Endothelial cell of umbilical vein (primary cell): ENCODE measurements at regions not wholly inside any gene's neighbourhood (a gene's known extent, or its start where the extent isn't known, plus 50 kb on each side); places are given as distances from the start of the nearest gene placed in this dataset.

Experiments
- BruUV-seq: library from RNA; stranded (reverse); fragments of 400-500 nt; replicated peaks from 2 replicates; lab custom pipeline; 2021; lab: Mats Ljungman, UMichigan
- CTCF ChIA-PET: fragments of 300-600, 350-600 bp; sonication (Branson Sonifier 250); formaldehyde crosslinking; loops from one replicate; lab custom pipeline; 2021; ENCODE audit warnings: antibody characterized with exemption, inconsistent platforms; lab: Charles Lee
- POLR2A ChIA-PET: fragments of 300-600, 350-600 bp; sonication (Branson Sonifier 250); formaldehyde crosslinking; loops from one replicate; lab custom pipeline; 2021; ENCODE audit warnings: antibody characterized with exemption, inconsistent platforms; lab: Charles Lee
- DNase-seq: peaks from one replicate; pipeline ENCODE4 v3.0.0-alpha.2; 2011; ENCODE audit warnings: low read depth, low spot score
- FAIRE-seq: peaks from 2 replicates; lab custom pipeline; 2011; peaks lifted over from hg19 to GRCh38; lab: Jason Lieb, UNC
- H2AFZ ChIP-seq: 2 replicates; pipeline ENCODE4 v1.6.0; 2012; ENCODE audit warnings: low read depth, low read length, control low read depth, inconsistent platforms
- H3K27ac ChIP-seq: 2 replicates; pipeline ENCODE4 v1.5.1; 2011; ENCODE audit warnings: low read depth, mild to moderate bottlenecking, control low read depth, low read length, moderate library complexity; ENCODE audit not compliant: insufficient read depth
- H3K27me3 ChIP-seq, 2 experiments: 2 replicates each; pipeline versions ENCODE4 v1.6.0 to v1.6.1; 2011; ENCODE audit warnings: low read length in 2 of 2, mixed read lengths in 1 of 2; ENCODE audit not compliant: control insufficient read depth in 2 of 2, insufficient read depth in 2 of 2
- H3K36me3 ChIP-seq, 2 experiments: 2 replicates in 1 of 2; 3 replicates in 1 of 2; pipeline ENCODE4 v1.5.1; 2011; ENCODE audit warnings: low read length in 2 of 2, mild to moderate bottlenecking in 1 of 2, moderate library complexity in 1 of 2; ENCODE audit not compliant: control insufficient read depth in 2 of 2, insufficient read depth in 2 of 2; ENCODE audit errors: extremely low read depth in 1 of 2
- H3K4me1 ChIP-seq: 3 replicates; pipeline ENCODE4 v1.5.1; 2011; ENCODE audit warnings: mild to moderate bottlenecking, low read length; ENCODE audit not compliant: control insufficient read depth, insufficient read depth; ENCODE audit errors: extremely low read depth
- H3K4me2 ChIP-seq: 2 replicates; pipeline ENCODE4 v1.6.1; 2011; ENCODE audit warnings: low read length, control low read depth, mixed read lengths; ENCODE audit not compliant: insufficient read depth
- H3K4me3 ChIP-seq, 3 experiments: fragments of 200-600 bp in 1 of 3; sonication (generic), shearing (Covaris generic) in 1 of 3; replicated peaks in 1 of 3; 2 replicates each; pipeline ENCODE4 v1.5.1; 2011 to 2016; ENCODE audit warnings: control low read depth in 3 of 3, low read length in 3 of 3, mild to moderate bottlenecking in 2 of 3, inconsistent platforms in 1 of 3, low read depth in 1 of 3, moderate library complexity in 1 of 3; ENCODE audit not compliant: insufficient read depth in 1 of 3
- H3K79me2 ChIP-seq: 2 replicates; pipeline ENCODE4 v1.6.0; 2012; ENCODE audit warnings: low read length, inconsistent platforms; ENCODE audit not compliant: control insufficient read depth, insufficient read depth
- H3K9ac ChIP-seq: replicated peaks from 2 replicates; pipeline ENCODE3; 2011; ENCODE audit warnings: low read length, control low read depth; ENCODE audit not compliant: insufficient read depth; ENCODE audit errors: extremely low read depth
- H3K9me1 ChIP-seq: replicated peaks from 3 replicates; pipeline ENCODE4 v1.6.0; 2011; ENCODE audit warnings: mild to moderate bottlenecking, low read length; ENCODE audit not compliant: control insufficient read depth, insufficient read depth; ENCODE audit errors: extremely low read depth
- H3K9me3 ChIP-seq: replicated peaks from 2 replicates; pipeline ENCODE4 v1.5.1; 2012; ENCODE audit warnings: low read length, inconsistent platforms; ENCODE audit not compliant: control insufficient read depth, insufficient read depth
- H4K20me1 ChIP-seq: replicated peaks from 2 replicates; pipeline ENCODE3; 2011; ENCODE audit warnings: mild to moderate bottlenecking, low read length; ENCODE audit not compliant: control insufficient read depth, insufficient read depth; ENCODE audit errors: extremely low read depth
- FOS ChIP-seq: IDR thresholded peaks from 2 replicates; pipeline ENCODE4 v1.6.1; 2011; ENCODE audit warnings: mild to moderate bottlenecking, low read length, moderate library complexity, borderline replicate concordance; ENCODE audit not compliant: insufficient read depth
- JUN ChIP-seq: IDR thresholded peaks from 2 replicates; pipeline ENCODE4 v1.6.1; 2011; ENCODE audit warnings: borderline replicate concordance, low read depth; ENCODE audit not compliant: insufficient read length, insufficient read depth
- POLR2A ChIP-seq: IDR thresholded peaks from 2 replicates; pipeline ENCODE4 v1.6.1; 2012; ENCODE audit warnings: low read depth, mild to moderate bottlenecking, control low read depth, low read length
- dilution Hi-C: fragments of 300-500 bp; cut with MboI; formaldehyde crosslinking; loops from one replicate; pipeline ENCODE4 v1.15.0; 2019; ENCODE audit warnings: low sequenced_read_pairs; ENCODE audit not compliant: extremely low pct_ligation_motif_present
- intact Hi-C: fragments of 100-400 bp; cut with micrococcal nuclease; formaldehyde crosslinking; loops from one replicate; pipeline ENCODE4 v1.10.0; 2022
- TF ChIP-seq, protein P1 (sequence below), 2 donors: IDR thresholded peaks; 1 replicate in 1 of 2; 2 replicates in 1 of 2; pipeline ENCODE4 v1.5.1; 2011; ENCODE audit warnings: low read length in 2 of 2, mild to moderate bottlenecking in 2 of 2, moderate library complexity in 2 of 2, control low read depth in 1 of 2, inconsistent platforms in 1 of 2, low read depth in 1 of 2; ENCODE audit not compliant: insufficient read depth in 1 of 2; ENCODE audit errors: extremely low read depth in 1 of 2
- TF ChIP-seq, protein P2 (sequence below): IDR thresholded peaks from 2 replicates; pipeline ENCODE4 v1.6.1; 2011; ENCODE audit not compliant: insufficient read depth, insufficient read length

DNA sequence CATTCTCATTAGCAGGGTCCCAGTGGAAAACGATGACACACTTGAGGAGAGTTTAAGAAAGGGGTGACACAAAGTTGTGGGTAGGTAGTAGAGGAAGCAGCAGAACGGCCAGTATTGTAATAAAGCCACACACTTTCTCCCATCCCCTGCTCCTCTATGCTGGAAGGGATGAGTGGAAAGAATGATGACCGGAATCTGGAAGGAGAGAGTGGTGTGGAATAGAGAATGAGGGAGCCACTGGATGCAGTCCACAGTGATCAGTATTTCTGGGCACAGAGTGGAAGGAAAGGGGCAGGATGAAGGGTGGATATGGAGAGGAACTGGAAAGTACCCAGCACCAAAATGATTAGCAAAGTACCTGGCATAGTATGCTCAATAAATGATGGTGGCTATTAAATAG is 133.8 kb upstream of the DAB2 start:
- Histone ChIP-seq H3K9me1 (no peaks in the 10 kb centered on the region), H4K20me1 (no peaks in the 10 kb centered on the region), H3K79me2 (no peaks in the 10 kb centered on the region), H3K4me3 (no peak overlapping the region), H3K27me3 (no peaks in the 10 kb centered on the region), H3K9ac (no peak overlapping the region), H3K36me3 (no peaks in the 10 kb centered on the region), H3K4me2 (no peak overlapping the region), H3K27ac (no peak overlapping the region), H3K9me3 (no peaks in the 10 kb centered on the region), H3K4me1 (no peaks in the 10 kb centered on the region), H2AFZ (no peak overlapping the region)
- DNase-seq (no peak), FAIRE-seq (no peak)
- ChIA-PET CTCF (no interaction called here), POLR2A (no interaction called here)
- BruUV-seq: no TSS peak
- TF ChIP-seq POLR2A: no peak
- intact Hi-C loops (no loop called here), dilution Hi-C loops (no loop called here)

DNA sequence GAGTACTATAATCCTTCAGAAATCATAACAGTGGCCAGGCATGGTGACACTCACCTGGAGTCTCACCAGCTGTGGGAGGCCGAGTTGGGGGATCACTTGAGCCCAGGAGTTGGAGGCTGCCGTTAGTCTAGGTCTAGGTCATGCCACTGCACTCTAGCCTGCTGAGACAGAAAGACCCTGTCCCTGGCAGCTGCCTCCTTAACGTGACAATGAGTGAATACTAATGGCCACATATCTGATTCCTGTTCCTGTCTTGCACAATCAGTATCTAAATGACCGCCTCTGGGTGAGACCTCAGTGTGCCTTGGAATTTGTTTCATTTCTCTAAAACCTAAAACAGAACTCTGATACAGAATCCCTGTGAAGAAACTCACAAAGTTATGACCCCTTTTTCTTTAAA is 131.0 kb upstream of the DAB2 start:
- dilution Hi-C loops (no loop called here), intact Hi-C loops (no loop called here)
- no peak overlapping the region for H3K4me2 ChIP-seq
- H3K27ac ChIP-seq: no peak overlapping the region
- no peaks in the 10 kb centered on the region for H3K27me3 ChIP-seq
- H3K79me2 ChIP-seq: no peaks in the 10 kb centered on the region
- TF ChIP-seq JUN (no peak), FOS (no peak), POLR2A (no peak)
- TF ChIP-seq, protein P1, sequence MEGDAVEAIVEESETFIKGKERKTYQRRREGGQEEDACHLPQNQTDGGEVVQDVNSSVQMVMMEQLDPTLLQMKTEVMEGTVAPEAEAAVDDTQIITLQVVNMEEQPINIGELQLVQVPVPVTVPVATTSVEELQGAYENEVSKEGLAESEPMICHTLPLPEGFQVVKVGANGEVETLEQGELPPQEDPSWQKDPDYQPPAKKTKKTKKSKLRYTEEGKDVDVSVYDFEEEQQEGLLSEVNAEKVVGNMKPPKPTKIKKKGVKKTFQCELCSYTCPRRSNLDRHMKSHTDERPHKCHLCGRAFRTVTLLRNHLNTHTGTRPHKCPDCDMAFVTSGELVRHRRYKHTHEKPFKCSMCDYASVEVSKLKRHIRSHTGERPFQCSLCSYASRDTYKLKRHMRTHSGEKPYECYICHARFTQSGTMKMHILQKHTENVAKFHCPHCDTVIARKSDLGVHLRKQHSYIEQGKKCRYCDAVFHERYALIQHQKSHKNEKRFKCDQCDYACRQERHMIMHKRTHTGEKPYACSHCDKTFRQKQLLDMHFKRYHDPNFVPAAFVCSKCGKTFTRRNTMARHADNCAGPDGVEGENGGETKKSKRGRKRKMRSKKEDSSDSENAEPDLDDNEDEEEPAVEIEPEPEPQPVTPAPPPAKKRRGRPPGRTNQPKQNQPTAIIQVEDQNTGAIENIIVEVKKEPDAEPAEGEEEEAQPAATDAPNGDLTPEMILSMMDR (IDR thresholded peaks at IDR 0.05; ENCODE audit: extremely low read depth in 1 of 2, insufficient read depth in 1 of 2, low read depth in 1 of 2, low read length in 2 of 2): no peak
- TF ChIP-seq, protein P2, sequence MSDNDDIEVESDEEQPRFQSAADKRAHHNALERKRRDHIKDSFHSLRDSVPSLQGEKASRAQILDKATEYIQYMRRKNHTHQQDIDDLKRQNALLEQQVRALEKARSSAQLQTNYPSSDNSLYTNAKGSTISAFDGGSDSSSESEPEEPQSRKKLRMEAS: no peak
- no peaks in the 10 kb centered on the region for H3K36me3 ChIP-seq
- no peaks in the 10 kb centered on the region for H3K4me1 ChIP-seq
- POLR2A ChIA-PET: no interaction called here
- H2AFZ ChIP-seq: no peak overlapping the region
- FAIRE-seq (no peak), DNase-seq (no peak)
- CTCF ChIA-PET: interaction anchor here (1.5 to 2.2 kb wide), 2 partner anchors 176 to 180 kb away, joined by 3 to 12 read pairs; no protein-coding TSS in a partner anchor
- no peaks in the 10 kb centered on the region for H4K20me1 ChIP-seq
- H3K9ac ChIP-seq: no peak overlapping the region
- H3K9me3 ChIP-seq: no peaks in the 10 kb centered on the region
- no peaks in the 10 kb centered on the region for H3K9me1 ChIP-seq
- BruUV-seq: no TSS peak
- H3K4me3 ChIP-seq: no peak overlapping the region
